ENCODE measurements at regions not wholly inside any gene's neighbourhood (a gene's known extent, or its start where the extent isn't known, plus 50 kb on each side); places are given as distances from the start of the nearest gene placed in this dataset.

- peaks cover 20% of the 10 kb centered on the region for H3K9me3 ChIP-seq (ENCODE audit: control insufficient read depth, insufficient read depth, low read length)
- H3K27me3 ChIP-seq (ENCODE audit: control insufficient read depth, insufficient read depth, low read length) = no peaks in the 10 kb centered on the region
- CTCF ChIA-PET = no interaction called here
- H3K4me3 ChIP-seq (ENCODE audit: low read depth, low read length) = no peak overlapping the region
- POLR2A ChIA-PET = no interaction called here
- H3K27ac ChIP-seq (ENCODE audit: low read depth, low read length) = no peak overlapping the region
- DNase-seq (ENCODE audit: low read depth, low spot score) = no peak
- TF ChIP-seq CTCF (IDR thresholded peaks at IDR 0.05; ENCODE audit: low read depth, low read length) = no peak
Measured at GRCh38 chr4:44071959-44072955, 376.4 kb downstream of the KCTD8 start.

DNA sequence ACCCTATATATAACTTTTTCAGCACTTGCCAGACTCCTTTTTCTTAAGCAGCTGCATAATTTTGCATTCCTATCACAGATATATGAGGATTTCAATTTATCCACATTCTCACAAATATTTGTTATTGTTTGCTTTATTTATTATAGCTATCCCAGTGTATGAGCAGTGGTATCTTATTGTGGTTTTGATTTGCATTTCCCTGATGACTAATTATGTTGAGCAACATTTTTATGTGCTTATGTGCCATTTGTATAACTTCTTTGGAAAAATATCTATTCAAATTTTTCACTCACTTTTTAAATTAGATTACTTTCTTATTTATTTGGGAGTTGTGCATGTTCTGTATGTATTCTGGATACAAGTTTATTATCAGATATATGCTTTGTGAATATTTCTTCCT is 361.9 kb downstream of the KCTD8 start:
- Histone ChIP-seq H3K9me3 (ENCODE audit: control insufficient read depth, insufficient read depth, low read length) (no peaks in the 10 kb centered on the region), H3K4me3 (ENCODE audit: low read depth, low read length) (no peak overlapping the region), H3K27ac (ENCODE audit: low read depth, low read length) (no peak overlapping the region), H3K27me3 (ENCODE audit: control insufficient read depth, insufficient read depth, low read length) (no peaks in the 10 kb centered on the region)
- CTCF ChIA-PET = no interaction called here
- no peak for TF ChIP-seq CTCF (IDR thresholded peaks at IDR 0.05; ENCODE audit: low read depth, low read length)
- DNase-seq (ENCODE audit: low read depth, low spot score) = no peak
- POLR2A ChIA-PET = no interaction called here

GRCh38 chr4:44093390-44093789 is 355.2 kb downstream of the KCTD8 start:
- Histone ChIP-seq H3K27ac (ENCODE audit: low read depth, low read length) (no peak overlapping the region), H3K4me3 (ENCODE audit: low read depth, low read length) (no peak overlapping the region), H3K27me3 (ENCODE audit: control insufficient read depth, insufficient read depth, low read length) (no peaks in the 10 kb centered on the region), H3K9me3 (ENCODE audit: control insufficient read depth, insufficient read depth, low read length) (no peaks in the 10 kb centered on the region)
- ChIA-PET POLR2A (no interaction called here), CTCF (no interaction called here)
- TF ChIP-seq CTCF (IDR thresholded peaks at IDR 0.05; ENCODE audit: low read depth, low read length) = no peak
- no peak for DNase-seq (ENCODE audit: low read depth, low spot score)

GRCh38 chr4:44098973-44099372 is 349.6 kb downstream of the KCTD8 start:
- ChIA-PET CTCF (no interaction called here), POLR2A (no interaction called here)
- no peak for DNase-seq (ENCODE audit: low read depth, low spot score)
- no peak overlapping the region for H3K4me3 ChIP-seq (ENCODE audit: low read depth, low read length)
- no peak overlapping the region for H3K27ac ChIP-seq (ENCODE audit: low read depth, low read length)
- H3K9me3 ChIP-seq (ENCODE audit: control insufficient read depth, insufficient read depth, low read length) = peaks cover 3% of the 10 kb centered on the region
- H3K27me3 ChIP-seq (ENCODE audit: control insufficient read depth, insufficient read depth, low read length) = no peaks in the 10 kb centered on the region
- no peak for TF ChIP-seq CTCF (IDR thresholded peaks at IDR 0.05; ENCODE audit: low read depth, low read length)

- no peak overlapping the region for H3K27ac ChIP-seq (ENCODE audit: low read depth, low read length)
- no peak for TF ChIP-seq CTCF (IDR thresholded peaks at IDR 0.05; ENCODE audit: low read depth, low read length)
- no peak for DNase-seq (ENCODE audit: low read depth, low spot score)
- H3K27me3 ChIP-seq (ENCODE audit: control insufficient read depth, insufficient read depth, low read length) = no peaks in the 10 kb centered on the region
- ChIA-PET CTCF (no interaction called here), POLR2A (no interaction called here)
- no peak overlapping the region for H3K4me3 ChIP-seq (ENCODE audit: low read depth, low read length)
- peaks cover 11% of the 10 kb centered on the region for H3K9me3 ChIP-seq (ENCODE audit: control insufficient read depth, insufficient read depth, low read length)
Measured at GRCh38 chr4:44100456-44100855, 348.2 kb downstream of the KCTD8 start.
